IPS-NIHi7 (cell line): ENCODE measurements at regions not wholly inside any gene's neighbourhood (a gene's known extent, or its start where the extent isn't known, plus 50 kb on each side); places are given as distances from the start of the nearest gene placed in this dataset.

ENCODE experiments used
- DNase-seq: peaks from one replicate; pipeline ENCODE4 v3.0.0; 2012; ENCODE audit warnings: mixed read lengths; ENCODE audit errors: extremely low spot score

DNA sequence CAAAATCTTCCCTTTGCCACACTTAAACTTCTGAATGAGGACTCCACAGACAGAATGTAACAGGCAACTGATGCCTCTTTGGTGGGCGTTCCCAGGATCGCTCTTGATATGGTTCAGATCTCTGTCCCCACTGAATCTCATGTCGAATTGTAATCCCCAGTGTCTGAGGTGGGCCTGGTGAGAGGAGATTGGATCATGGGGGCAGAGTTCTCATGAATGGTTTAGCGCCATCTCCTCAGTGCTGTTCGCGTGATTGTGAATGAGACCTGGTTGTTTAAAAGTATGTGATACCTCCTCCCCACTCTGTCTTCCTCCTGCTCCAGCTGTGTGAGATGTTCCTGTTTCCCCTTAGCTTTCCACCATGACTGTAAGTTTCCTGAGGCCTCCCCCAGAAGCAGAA, 111.1 kb upstream of the SLC66A3 start:
- DNase-seq, result no peak

DNA sequence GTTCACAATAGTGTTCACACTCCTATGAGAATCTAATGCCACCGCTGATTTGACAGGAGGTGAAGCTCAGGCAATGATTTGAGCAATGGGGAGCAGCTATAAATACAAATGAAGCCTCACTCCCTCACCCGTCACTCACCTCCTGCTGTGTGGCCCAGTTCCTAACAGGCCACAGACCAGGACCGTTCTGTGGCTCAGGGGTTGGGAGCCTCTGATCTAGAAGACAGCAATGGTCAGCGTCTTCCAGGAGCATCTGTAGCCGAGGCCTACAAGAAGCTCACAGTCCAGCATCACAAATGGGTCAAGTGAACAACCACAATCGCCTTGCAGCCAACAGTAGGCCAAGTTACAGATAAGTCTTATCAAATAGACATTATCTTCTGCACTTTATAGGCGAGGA, 110.0 kb upstream of the SLC66A3 start:
- DNase-seq, result no peak

DNA sequence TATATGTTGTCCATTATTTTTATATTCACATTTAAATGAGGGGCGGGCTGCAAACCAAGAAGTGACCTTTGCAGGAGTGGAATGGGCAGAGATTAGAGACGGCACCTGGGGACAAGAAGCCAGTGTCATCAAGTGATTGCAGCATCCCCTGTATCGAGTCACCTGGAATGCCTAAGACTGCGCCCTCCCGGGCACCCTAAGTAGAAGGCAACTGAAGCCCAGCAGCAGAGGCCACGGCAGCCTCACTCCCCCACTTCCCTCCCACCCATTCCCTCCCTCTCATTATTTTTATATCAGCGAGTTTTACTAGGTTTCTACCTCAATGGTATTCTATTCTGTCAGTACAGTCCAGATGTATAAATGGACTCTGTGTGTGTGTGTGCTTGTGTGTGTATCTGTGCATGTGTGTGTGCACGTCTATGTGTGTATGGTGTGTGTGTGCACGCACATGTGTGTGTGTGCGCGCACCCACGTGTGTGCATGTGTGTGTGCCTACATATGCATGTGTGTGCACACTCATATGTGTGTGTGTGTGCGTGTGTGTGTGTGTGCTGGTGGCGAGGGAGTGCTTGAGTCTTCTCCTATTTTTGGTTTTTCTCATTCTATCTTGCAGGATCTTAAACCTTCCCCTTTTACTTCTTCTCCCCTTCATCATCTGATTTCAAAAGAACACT, 106.8 kb upstream of the SLC66A3 start:
- DNase-seq, result no peak

DNA sequence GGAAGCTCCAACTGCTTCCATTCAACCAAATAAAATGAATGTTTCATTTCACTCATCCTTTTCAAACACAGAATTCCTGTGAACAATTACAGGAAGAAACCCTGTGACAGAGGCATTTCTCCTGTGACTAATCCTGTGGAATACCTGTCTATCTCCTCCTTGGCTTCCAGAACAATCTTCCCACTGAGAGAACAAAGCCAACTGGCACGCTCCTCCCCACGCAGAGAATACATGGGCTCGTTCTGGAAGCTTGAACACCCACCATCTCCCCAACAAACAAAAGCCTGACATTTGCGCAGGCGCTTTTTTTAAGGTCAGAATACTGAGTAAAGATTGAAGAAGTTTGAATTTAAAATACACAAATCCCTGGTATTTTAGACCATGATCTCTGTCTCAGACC, 104.7 kb upstream of the SLC66A3 start:
- no peak for DNase-seq

DNA sequence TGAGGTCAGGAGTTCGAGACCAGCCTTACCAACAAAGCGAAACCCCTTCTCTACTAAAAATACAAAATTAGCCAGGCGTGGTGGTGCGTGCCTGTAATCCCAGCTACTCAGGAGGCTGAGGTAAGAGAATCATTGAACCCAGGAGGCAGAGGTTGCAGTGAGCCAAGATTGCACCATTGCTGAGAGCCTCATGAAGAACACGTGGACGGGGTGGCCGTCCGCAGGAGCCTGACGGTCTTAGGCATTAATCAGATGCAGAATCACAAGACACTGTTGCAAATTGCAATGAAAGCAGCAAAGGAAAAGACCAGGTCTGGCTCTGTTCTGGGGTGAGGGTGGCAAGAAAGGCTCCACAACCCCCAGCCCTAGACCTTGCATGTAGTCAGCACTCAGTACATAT, 104.0 kb upstream of the SLC66A3 start:
- DNase-seq, result no peak

DNA sequence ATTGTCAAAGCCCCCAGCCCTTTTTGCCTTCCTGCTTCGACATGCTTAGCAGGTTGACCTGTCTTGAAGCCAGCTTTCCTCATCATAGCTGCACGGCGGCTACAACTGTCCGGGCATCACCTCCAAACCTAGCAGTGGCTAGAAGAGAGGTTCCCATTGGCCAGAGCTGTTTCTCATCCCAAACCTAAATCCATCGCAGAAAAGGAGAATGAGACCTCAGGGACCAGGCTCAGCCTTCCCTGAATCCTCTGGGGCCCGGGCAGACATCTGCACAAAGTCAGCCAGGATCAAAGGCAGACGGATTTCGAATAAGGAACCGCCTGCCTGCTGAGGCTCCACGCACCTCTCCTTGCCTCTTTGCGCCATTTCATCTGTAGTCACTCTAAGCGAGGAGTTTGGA, 101.7 kb upstream of the SLC66A3 start:
- DNase-seq, result no peak

DNA sequence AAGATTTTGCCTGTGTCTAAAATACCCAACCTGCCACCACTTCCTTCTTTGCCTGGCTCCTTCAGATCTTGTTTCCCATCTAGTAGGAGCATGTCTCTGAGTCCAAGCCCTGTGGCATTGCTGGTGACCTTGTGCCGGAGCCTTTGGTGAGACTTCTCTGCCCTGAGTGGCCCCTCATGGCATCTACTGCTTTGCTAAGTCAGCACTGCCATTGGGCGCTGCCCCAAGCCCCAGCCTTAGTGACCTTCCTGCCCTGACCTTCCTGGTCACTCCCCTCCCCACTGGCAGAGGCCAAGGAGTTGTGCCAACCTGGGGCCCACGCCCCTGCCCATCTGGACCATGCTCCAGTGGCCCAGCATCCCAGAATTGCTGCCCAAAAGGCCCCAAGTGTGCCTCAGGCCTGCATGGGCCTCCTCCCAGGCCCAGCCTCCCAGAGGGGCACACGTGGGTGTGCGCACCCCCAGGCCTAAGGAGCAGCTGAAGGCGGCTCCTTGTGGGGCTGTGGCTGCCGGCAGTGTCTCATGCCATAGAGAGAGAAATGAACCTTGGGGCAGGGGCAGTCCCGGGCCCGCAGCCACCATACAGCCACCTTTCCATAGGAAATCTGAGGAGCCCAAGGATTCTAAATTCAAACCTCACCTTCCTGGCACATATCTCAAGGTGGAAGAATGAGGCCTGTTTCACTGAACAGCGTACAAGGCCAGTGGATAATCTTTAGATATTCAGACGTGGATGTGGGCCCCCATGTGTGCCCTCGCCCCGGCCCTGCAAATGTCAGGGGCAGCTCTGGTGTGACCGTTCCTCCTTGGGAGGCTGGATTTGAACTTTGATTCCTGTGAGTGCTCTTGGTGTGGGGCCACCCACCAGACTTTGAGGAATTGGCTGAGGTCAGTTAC, 100.2 kb upstream of the SLC66A3 start:
- no peak for DNase-seq

DNA sequence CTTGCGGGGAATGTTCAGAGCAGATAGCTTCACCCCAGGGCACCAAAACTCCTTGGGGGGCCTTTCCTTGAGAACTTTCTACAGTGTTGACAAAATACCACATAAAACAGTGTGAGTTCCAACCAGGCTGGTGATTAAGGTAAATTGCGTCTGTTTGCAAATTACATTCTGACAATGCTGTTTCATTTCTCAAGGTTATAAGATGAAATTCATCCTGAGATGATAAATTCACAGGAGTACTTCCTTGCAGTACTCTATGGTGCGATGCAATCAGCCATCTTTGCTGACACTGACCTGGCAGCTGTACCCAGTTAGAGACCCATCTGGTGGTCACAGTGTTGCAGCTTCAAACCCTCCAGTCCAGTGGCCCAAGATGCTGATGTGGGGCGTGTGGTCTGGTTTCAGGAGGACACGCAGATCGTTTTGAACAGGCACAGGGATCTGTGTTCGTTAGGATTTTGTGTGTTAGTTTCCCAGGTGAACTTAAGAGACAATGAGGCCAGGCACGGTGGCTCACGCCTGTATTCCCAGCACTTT, 99.5 kb upstream of the SLC66A3 start:
- no peak for DNase-seq

DNA sequence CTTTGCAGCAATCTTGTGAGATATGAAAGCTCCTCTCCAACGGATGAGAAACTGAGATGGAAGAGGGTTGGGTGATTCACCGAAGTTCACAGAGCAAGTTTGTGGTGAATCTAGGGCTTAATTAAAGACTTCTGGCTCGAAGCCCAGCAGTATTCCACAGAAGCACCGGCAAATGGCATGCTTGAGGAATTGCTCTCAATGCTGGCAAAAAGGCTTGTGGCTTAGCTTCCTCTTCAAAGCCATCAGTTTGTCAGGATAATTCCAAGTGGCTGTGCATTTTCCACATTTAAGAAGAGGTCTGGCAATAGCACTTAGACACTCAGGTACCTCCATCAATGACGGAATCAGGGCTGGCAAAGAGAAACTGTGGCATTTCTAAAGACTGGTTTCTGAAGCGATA, 98.7 kb upstream of the SLC66A3 start:
- no peak for DNase-seq

DNA sequence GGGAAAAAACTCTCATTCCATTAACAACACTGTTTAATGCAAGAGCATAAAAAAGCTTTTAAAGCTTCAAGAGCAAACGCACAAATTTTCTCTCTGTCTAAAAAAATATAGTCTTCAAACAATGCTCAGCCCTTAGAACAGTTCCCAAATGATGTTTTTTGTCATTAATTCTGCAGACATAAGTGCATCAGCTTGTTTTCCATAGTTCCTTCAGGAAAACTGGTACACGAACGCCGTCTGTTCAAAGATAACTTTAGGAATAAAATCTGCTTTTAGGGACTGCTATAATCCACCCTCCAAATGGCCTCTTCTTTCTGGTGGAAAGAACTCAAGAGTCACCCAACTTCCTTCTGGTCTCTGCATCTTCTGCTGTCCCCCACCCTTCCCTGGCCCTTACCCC, 98.2 kb upstream of the SLC66A3 start:
- DNase-seq, result no peak

DNA sequence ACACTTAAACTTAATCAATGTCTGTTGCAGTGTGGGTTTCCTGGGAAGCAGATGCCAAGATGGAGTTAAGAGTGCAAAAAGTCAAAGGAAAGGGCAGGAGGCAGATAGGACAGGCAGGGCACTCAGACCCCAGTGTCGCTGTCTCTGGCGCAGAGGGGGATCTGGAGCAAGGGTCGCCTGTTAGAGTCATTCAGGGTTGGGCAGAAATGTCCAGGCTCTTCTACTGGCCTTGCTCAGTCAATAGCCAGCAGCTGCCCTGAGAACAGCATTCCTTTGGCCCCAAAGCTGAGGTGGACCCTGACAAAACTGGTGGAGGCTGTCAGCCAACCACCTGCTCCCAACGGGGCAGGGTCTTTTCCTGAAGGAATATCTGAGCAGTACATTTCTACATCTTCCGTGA, 97.1 kb upstream of the SLC66A3 start:
- no peak for DNase-seq

DNA sequence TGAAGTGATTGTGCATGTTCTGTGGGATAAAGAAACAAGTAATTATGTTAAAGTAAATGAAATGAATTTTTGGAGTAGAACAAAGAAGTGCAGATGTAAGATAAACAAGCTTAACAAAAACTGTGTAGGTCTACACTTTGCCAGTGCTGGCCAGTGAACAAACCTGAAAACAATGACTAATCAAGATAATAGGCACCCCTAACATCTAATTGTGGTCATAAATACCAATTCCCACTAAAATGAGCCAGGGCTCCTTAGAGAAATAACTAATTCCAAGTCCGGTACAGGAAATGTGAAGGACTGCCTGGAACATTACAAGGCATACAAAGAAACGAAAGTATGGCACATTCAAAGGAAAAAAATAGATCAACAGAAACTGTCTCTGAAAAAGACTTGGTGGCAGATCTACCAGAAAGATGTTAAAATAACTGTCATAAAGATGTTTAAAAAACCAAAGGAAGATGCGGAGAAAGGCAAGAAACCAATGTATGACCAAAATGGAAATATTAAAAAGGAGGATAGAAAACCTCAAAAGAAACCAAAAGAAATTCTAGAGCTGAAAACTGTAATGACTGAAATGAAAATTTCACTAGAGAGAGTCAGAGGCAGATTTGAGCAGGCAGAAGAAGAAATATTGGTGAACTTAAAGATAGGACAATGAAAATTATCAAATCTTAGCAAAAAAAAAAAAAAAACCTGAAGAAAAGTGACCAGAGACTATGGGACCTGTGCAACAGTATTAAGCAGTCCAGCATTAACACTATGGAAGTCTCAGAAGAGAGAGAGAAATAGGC, 94.7 kb upstream of the SLC66A3 start:
- DNase-seq, result no peak

DNA sequence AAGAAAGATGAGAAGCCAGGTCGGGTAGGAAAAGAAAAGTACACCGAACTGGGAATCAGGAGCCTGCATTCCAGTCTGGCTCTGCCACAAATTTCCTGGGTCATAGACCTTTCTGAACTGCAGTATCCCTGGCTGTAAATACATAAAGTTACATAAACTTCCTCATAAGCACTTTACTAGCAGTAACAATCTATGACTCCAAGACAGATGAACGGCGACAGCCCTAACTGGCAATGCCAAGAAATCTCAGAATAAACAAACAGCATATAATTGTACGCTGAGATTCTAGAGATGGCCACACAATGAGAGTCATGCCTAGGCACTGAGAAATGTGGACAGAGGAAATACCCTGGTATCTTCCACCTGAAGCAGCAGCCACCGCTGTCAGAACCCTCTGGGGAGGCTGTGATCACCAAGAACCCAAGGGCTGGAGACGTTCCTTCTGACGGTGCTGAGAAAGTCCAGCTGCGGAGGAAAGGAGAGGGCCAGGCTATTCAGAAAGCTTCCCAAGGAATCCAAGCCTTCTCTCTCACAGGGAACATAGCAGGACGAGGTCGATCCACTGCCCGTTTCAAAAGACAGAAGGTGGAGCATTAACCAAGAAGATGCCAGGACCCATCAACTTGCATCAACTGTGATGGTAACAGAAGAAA, 89.3 kb upstream of the SLC66A3 start:
- no peak for DNase-seq

DNA sequence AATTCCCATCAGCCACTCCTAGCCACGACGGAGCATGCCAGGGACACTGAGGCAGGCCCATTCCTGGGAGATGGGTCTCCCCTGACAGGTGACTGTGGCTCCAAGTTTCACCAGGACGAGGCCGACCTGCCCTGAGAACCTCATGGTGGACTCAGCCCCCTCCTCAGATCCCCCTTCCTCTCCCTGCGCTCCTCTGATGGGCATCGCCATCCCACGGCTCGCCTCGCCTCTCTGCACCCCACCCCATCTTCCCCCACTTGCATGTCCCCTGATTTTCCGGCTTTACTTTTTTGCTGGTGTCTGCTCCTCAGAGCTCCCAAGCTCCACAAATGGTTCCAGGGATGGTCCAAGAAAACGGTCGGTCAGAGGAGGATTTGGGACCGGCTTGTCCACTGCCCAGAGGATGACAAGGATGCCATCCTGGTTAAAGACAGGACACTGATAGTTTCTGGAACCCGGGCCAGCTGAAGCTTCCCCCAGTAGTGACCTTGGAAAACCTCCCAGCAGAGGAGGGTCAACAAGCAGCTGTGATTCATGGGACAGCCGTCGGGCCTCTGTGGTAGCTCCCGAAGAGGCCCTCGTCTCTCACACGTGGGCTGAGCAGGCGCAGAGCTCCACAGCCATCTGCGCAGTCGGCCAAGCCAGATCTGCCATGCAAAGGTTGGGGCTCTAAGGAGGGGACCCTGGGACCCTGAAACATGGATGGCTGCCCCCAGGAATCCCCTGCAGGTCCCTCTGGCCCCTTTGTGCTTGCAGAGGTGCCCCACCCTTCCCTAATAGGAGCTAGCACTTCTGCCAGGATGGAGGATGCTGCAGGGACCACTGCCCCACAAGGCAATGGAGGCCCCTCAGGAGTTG, 87.8 kb upstream of the SLC66A3 start:
- no peak for DNase-seq

DNA sequence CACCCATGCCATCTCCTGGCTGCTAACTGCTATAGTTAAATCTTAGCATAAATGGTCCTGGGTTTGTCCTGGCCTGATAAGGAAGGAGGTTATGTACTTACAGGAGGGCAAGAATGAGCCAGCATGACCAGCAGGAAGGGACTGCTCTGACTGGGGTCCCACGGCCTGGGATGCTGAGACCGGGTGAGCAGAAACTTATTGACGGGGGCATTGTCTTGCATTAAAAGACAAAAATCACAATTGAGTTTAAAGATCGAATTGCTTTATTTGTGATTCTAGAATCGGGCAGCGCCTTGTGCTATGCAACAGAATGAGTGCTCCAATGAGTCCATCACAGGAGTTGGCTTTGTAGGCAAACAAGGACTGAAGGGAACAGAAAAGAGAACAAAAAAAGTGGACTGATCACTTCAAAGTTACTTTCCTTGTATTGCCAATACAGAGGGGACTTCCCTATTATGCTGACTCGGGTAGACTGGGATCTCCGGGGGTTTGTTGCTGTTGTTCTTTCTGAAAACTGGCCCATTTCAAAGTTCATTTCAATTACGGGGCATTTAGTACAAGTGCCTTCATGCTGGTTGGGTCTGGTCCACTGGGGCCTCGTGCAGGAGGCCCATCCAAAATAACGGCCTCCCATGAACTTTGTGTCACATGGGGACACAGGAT, 87.1 kb upstream of the SLC66A3 start:
- no peak for DNase-seq

DNA sequence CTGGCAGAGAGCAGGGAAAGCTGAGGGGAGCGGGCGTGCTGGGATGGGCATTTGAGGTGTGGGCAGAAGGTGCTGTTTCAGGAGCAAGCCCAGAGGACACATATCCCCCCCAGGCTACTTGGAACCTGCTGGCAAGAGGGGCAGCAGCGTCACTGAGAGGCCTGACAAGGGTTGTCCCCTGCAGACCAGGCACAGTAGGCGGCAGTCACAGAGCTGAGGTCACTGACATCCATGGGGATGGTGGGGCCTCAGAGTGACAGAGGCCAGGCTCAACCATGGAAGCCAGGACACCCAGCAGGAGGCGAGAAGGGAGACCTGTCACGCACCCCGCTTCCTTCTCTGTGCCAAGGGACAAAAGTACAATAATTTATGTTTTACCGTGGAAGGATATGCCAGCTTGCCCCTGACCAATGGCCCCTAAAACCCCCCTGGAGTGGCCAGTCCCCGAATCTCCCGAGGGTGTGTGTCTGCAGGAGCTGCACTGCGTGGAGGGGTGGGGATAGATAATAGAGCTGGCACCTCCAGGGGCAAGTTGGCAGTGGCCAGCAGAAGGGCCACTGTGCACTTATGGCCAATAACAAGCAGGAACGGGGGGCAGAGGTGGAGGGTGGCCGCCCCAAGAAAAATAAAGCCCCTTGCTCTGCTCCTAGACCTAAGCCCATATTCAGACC, 86.3 kb upstream of the SLC66A3 start:
- no peak for DNase-seq

DNA sequence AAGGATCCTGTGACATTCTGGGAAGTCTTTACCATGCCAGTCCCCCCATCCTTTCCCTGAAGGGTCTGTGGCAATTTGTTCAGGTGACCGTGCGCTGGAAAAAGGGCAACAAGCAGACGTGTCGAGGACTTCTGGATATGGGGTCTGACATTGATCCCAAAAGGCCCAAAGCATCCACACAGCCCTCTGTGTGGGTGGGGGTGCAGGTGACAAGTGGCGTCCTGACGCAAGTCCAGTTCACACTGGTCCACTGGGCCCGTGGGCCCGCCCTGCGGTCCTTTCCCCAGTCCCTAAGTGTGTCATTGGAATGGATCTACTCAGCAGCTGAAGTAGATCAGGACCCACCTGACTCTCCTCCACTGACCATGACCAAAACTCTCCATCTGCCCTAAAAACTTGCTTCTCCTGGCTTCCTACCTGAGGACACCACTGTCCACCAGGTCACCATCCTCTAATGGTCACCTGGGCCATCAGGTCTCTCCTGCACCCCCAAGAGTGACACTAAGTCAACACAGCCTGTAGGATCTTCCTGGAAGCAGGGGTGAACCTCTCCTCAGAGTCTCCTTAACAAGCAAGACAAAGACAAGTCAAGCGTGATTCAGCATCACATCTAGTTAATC, 85.6 kb upstream of the SLC66A3 start:
- no peak for DNase-seq

DNA sequence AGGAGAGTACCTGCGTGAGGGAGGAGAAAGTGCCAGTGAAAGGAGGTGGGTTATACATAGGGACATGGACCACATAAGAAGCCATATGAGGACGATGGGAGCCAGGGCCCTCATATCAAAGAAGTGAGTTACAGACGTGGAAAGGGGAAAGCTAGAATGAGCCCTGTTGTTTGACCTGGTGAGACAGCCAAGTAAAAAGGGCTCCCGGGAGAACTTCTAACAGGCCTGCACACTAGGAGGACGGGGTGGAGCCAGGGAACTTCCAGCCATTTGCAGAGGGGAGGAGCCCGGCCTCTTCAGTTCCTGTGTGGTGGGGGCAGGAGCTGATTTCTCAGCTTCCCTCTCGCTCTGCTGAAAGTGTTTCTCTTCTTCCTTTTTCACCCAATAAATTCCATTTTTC, 84.1 kb upstream of the SLC66A3 start:
- peak; percentile 39 for DNase-seq

DNA sequence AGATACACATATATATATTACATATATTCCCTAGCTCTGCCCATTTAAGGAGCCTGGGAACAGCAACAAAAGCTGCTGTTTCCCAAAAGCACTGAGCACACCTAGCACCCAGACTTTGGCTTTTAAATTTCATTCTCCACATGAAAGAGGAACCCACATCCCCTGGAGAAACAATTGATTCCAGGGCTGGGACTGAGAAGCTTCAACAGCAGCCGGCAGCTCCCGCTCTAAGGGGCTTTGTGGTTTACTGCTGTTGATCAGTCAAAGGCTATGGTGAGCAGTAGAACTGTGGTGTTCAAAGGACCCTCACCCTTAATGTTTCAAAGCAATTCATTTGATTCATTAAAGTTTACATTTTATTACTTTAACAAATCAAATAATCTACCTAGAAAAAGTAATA, 83.3 kb upstream of the SLC66A3 start:
- DNase-seq, result no peak
